H1 (cell line): ENCODE measurements at regions not wholly inside any gene's neighbourhood (a gene's known extent, or its start where the extent isn't known, plus 50 kb on each side); places are given as distances from the start of the nearest gene placed in this dataset.

Source experiments
- SUZ12 ChIP-seq: fragments of 200-600 bp; sonication (generic); IDR thresholded peaks from 2 replicates; pipeline ENCODE4 v1.6.1; 2012; ENCODE audit warnings: mild to moderate bottlenecking, inconsistent platforms, low read length, moderate library complexity, mixed read lengths
- TAF1 ChIP-seq: IDR thresholded peaks from 2 replicates; pipeline ENCODE4 v1.6.1; 2011; ENCODE audit warnings: mild to moderate bottlenecking, low read depth, low read length
- TBP ChIP-seq: IDR thresholded peaks from 2 replicates; pipeline ENCODE4 v1.6.1; 2011; ENCODE audit warnings: low read depth, low read length, improper control_type of control experiment

GRCh38 chr3:103991-104390, 92.6 kb upstream of the CHL1 start (continued):
- TF ChIP-seq TAF1, result no peak
- TF ChIP-seq TBP, result no peak
- TF ChIP-seq SUZ12, result no peak
